NB4 (cell line): ENCODE measurements at regions not wholly inside any gene's neighbourhood (a gene's known extent, or its start where the extent isn't known, plus 50 kb on each side); places are given as distances from the start of the nearest gene placed in this dataset.

Experiments used
- CTCF ChIP-seq: IDR thresholded peaks from one replicate; pipeline ENCODE4 v1.5.1; 2012; ENCODE audit warnings: low read depth, low read length
- POLR2A ChIP-seq: IDR thresholded peaks from 2 replicates; pipeline ENCODE4 v1.6.1; 2011; ENCODE audit warnings: mild to moderate bottlenecking; ENCODE audit not compliant: insufficient read length; ENCODE audit errors: extremely low read depth
- TF ChIP-seq, protein P1 (sequence below): IDR thresholded peaks from 2 replicates; pipeline ENCODE4 v1.6.1; 2011; ENCODE audit warnings: low read depth, low read length

DNA sequence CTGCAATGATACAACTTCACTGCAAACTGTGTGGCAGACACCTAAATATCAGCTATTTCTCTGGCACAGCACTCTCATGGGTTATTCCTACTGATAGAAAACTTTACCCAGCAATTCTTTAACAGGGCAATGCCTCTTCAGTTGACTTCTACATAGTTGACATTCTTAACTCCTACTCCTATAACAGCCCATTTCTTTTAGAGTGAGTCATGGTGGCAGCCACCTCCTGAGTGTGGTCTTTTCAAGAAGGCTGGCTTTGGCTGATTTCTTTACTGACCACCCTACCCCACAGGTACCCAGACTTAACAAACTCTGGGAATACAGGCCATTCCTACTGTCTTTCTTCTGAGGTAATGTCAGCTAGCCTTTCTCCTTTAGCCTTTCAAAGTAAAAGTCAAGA, 805.8 kb upstream of the ADGRL2 start:
- TF ChIP-seq CTCF (no peak), POLR2A (no peak)
- TF ChIP-seq, protein P1, sequence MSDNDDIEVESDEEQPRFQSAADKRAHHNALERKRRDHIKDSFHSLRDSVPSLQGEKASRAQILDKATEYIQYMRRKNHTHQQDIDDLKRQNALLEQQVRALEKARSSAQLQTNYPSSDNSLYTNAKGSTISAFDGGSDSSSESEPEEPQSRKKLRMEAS, result no peak
